ENCODE measurements at regions not wholly inside any gene's neighbourhood (a gene's known extent, or its start where the extent isn't known, plus 50 kb on each side); places are given as distances from the start of the nearest gene placed in this dataset.

DNA sequence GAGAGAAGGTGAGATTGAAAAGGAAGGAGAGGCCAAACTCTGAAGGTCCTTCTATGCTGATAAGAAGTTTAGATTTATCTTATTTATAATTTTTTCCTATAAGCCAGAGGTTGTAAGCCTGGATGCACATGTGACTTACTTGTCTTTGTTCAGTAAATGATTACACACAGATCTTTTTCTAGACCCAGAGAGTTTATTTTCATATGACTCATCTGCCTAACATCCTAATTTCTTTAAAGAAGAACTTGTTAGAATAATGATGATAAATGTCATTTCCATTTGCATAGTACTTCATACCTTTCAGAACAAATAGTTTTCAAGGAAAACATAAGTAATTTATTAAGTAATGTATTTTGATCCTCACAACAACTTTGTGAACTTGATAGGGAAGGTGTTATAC is 434.8 kb upstream of the DPH6 start:
- no peak for TF ChIP-seq EP300 (IDR thresholded peaks at IDR 0.05)
- TF ChIP-seq POLR2AphosphoS5 (IDR thresholded peaks at IDR 0.05) = no peak

All from esophagus muscularis mucosa (tissue), 3 donors.